Neural progenitor cell (in vitro differentiated cells): ENCODE measurements at regions not wholly inside any gene's neighbourhood (a gene's known extent, or its start where the extent isn't known, plus 50 kb on each side); places are given as distances from the start of the nearest gene placed in this dataset.

Experiments used
- DNase-seq: peaks from one replicate; pipeline ENCODE4 v3.0.0-alpha.2; 2016; ENCODE audit warnings: low spot score
- H2AFZ ChIP-seq: fragments of 200-600 bp; sonication (generic); replicated peaks from 2 replicates; pipeline ENCODE4 v1.6.1; 2016; ENCODE audit warnings: antibody characterized with exemption
- H3F3A ChIP-seq: fragments of 200-600 bp; sonication (generic); 2 replicates; pipeline ENCODE4 v1.6.1; 2016; ENCODE audit warnings: antibody characterized with exemption, low read depth
- H3K27ac ChIP-seq: fragments of 200-600 bp; sonication (generic); 2 replicates; pipeline ENCODE4 v1.5.1; 2016; ENCODE audit warnings: mild to moderate bottlenecking
- H3K27me3 ChIP-seq: fragments of 200-600 bp; sonication (generic); 2 replicates; pipeline ENCODE4 v1.6.1; 2016; ENCODE audit warnings: mild to moderate bottlenecking, moderate library complexity
- H3K36me3 ChIP-seq: fragments of 200-600 bp; sonication (generic); 2 replicates; pipeline ENCODE4 v1.5.1; 2016
- H3K4me1 ChIP-seq: fragments of 200-600 bp; sonication (generic); 2 replicates; pipeline ENCODE4 v1.6.1; 2016; ENCODE audit warnings: mixed run types
- H3K4me2 ChIP-seq: fragments of 200-600 bp; sonication (generic); 2 replicates; pipeline ENCODE4 v1.6.1; 2016
- H3K4me3 ChIP-seq: fragments of 200-600 bp; sonication (generic); 2 replicates; pipeline ENCODE4 v1.5.1; 2016
- H3K79me2 ChIP-seq: fragments of 200-600 bp; sonication (generic); 2 replicates; pipeline ENCODE4 v1.6.1; 2016; ENCODE audit warnings: low read depth
- H3K9ac ChIP-seq: fragments of 200-600 bp; sonication (generic); 2 replicates; pipeline ENCODE4 v1.6.1; 2016
- H3K9me3 ChIP-seq: fragments of 200-600 bp; sonication (generic); 2 replicates; pipeline ENCODE4 v1.5.1; 2016; ENCODE audit warnings: low read depth
- H4K20me1 ChIP-seq: fragments of 200-600 bp; sonication (generic); 2 replicates; pipeline ENCODE4 v1.6.1; 2016; ENCODE audit warnings: low read depth
- H3K27ac Mint-ChIP-seq: 3 replicates; pipeline ENCODE4 v1.8.0; 2021; ENCODE audit warnings: mixed read lengths
- H3K27me3 Mint-ChIP-seq: 2 replicates; pipeline ENCODE4 v1.8.0; 2022; ENCODE audit warnings: low read depth, mild to moderate bottlenecking, inconsistent platforms, moderate library complexity, mixed read lengths; ENCODE audit not compliant: insufficient read depth
- H3K36me3 Mint-ChIP-seq: 3 replicates; pipeline ENCODE4 v1.8.0; 2021; ENCODE audit warnings: mixed read lengths
- H3K4me1 Mint-ChIP-seq: 3 replicates; pipeline ENCODE4 v1.8.0; 2021; ENCODE audit warnings: mixed read lengths
- H3K4me3 Mint-ChIP-seq: 3 replicates; pipeline ENCODE4 v1.8.0; 2021; ENCODE audit warnings: mild to moderate bottlenecking, moderate library complexity, mixed read lengths
- H3K9me3 Mint-ChIP-seq: 3 replicates; pipeline ENCODE4 v1.8.0; 2020; ENCODE audit warnings: mixed read lengths
- EZH2 ChIP-seq: fragments of 200-600 bp; sonication (generic); IDR thresholded peaks from 2 replicates; pipeline ENCODE4 v1.6.1; 2017; ENCODE audit warnings: antibody characterized with exemption, mild to moderate bottlenecking, moderate library complexity
- EZH2phosphoT487 ChIP-seq: fragments of 200-600 bp; sonication (generic); IDR thresholded peaks from 2 replicates; pipeline ENCODE4 v1.6.1; 2017; ENCODE audit warnings: antibody characterized with exemption
- TF ChIP-seq, protein P1 (sequence below): fragments of 200-600 bp; sonication (generic); IDR thresholded peaks from 2 replicates; pipeline ENCODE4 v1.5.1; 2017; ENCODE audit warnings: antibody characterized with exemption, mild to moderate bottlenecking

DNA sequence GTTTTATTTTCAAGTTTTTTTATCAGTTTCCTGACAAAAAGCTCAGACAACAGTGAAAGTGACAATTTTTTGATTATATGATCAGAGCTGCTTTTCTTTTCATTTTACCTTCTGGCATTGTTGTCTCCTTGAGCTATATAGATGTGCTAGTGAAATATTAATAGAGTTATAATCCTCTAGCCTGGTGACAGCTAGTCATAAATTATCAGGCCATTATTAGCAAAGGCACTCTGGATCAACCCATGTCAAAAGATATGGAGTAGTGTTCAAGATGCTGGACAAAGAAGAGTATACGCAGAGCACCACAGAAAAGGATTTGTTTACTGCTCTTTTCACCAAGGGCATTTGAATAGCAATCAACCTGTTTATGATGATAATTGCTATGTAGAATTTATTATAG is 1230.1 kb downstream of the HACE1 start:
- H4K20me1 ChIP-seq, result no peaks in the 10 kb centered on the region
- Mint-ChIP-seq H3K4me3 (no peak overlapping the region), H3K4me1 (no peaks in the 10 kb centered on the region), H3K36me3 (no peaks in the 10 kb centered on the region), H3K9me3 (no peaks in the 10 kb centered on the region), H3K27ac (no peak overlapping the region), H3K27me3 (no peaks in the 10 kb centered on the region)
- no peaks in the 10 kb centered on the region for H3K9me3 ChIP-seq
- no peaks in the 10 kb centered on the region for H3K36me3 ChIP-seq
- H3K4me1 ChIP-seq, result no peaks in the 10 kb centered on the region
- no peaks in the 10 kb centered on the region for H3K79me2 ChIP-seq
- H3K4me3 ChIP-seq, result no peak overlapping the region
- H3K27ac ChIP-seq, result no peak overlapping the region
- H3K4me2 ChIP-seq, result no peak overlapping the region
- no peaks in the 10 kb centered on the region for H3K27me3 ChIP-seq
- no peak overlapping the region for H3K9ac ChIP-seq
- H2AFZ ChIP-seq, result no peak overlapping the region
- no peak for DNase-seq
- TF ChIP-seq EZH2phosphoT487 (no peak), EZH2 (no peak)
- TF ChIP-seq, protein P1, sequence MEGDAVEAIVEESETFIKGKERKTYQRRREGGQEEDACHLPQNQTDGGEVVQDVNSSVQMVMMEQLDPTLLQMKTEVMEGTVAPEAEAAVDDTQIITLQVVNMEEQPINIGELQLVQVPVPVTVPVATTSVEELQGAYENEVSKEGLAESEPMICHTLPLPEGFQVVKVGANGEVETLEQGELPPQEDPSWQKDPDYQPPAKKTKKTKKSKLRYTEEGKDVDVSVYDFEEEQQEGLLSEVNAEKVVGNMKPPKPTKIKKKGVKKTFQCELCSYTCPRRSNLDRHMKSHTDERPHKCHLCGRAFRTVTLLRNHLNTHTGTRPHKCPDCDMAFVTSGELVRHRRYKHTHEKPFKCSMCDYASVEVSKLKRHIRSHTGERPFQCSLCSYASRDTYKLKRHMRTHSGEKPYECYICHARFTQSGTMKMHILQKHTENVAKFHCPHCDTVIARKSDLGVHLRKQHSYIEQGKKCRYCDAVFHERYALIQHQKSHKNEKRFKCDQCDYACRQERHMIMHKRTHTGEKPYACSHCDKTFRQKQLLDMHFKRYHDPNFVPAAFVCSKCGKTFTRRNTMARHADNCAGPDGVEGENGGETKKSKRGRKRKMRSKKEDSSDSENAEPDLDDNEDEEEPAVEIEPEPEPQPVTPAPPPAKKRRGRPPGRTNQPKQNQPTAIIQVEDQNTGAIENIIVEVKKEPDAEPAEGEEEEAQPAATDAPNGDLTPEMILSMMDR, result no peak
- H3F3A ChIP-seq, result no peaks in the 10 kb centered on the region

DNA sequence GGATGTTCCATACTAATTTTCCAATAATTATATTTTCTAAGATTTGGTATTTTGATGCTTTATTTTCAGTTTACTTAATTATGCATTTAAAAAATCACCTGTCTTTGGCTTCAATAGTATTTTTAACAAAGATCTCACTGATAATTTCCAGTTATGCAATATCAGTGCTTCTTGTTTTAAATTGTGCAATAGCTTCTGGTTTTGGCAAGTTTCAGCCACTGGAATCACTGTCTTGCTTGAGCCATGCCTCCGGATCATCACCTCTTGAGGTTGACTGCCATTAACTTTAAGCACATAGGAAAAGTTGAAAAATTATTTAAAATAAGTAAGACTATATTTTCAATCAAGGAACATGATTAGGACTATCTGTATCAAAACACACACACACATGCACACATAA is 1242.1 kb downstream of the HACE1 start:
- Histone ChIP-seq H3K9me3 (no peaks in the 10 kb centered on the region), H2AFZ (no peak overlapping the region), H3K79me2 (no peaks in the 10 kb centered on the region), H3K27me3 (no peaks in the 10 kb centered on the region), H3F3A (no peaks in the 10 kb centered on the region), H3K4me2 (no peak overlapping the region), H3K9ac (no peak overlapping the region), H3K4me3 (no peak overlapping the region), H3K4me1 (peaks cover 7% of the 10 kb centered on the region), H3K36me3 (no peaks in the 10 kb centered on the region), H4K20me1 (no peaks in the 10 kb centered on the region), H3K27ac (no peak overlapping the region)
- Mint-ChIP-seq H3K4me3 (no peak overlapping the region), H3K36me3 (peaks cover 2% of the 10 kb centered on the region), H3K27me3 (no peaks in the 10 kb centered on the region), H3K4me1 (no peaks in the 10 kb centered on the region), H3K9me3 (peaks cover 7% of the 10 kb centered on the region), H3K27ac (no peak overlapping the region)
- DNase-seq, result no peak
- TF ChIP-seq, protein P1, result no peak
- TF ChIP-seq EZH2 (no peak), EZH2phosphoT487 (no peak)

DNA sequence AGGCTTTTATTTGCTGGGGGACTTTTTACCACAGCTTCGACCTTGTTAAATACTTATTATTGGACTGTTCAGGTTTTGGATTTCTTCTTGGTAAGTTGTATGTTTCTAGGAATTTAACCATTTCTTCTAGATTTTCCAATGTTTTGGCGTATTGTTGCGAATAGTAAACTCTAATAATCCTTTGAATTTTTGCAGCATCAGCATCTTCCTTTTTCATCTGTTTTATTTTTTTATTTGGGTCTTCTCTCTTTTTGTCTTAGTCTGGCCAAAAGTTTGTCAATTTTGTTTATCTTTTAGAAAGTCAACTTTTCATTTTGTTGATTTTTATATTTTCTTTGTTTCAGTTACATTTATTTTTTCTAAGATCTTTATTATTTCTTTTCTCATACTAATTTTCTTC is 1272.0 kb downstream of the HACE1 start:
- DNase-seq, result no peak
- no peak overlapping the region for H3K4me2 ChIP-seq
- no peaks in the 10 kb centered on the region for H3K9me3 ChIP-seq
- no peaks in the 10 kb centered on the region for H3K27me3 ChIP-seq
- H3K27ac Mint-ChIP-seq, result no peak overlapping the region
- H3K79me2 ChIP-seq, result no peaks in the 10 kb centered on the region
- no peak overlapping the region for H2AFZ ChIP-seq
- no peaks in the 10 kb centered on the region for H3K36me3 ChIP-seq
- H3K4me3 Mint-ChIP-seq, result no peak overlapping the region
- H3F3A ChIP-seq, result no peaks in the 10 kb centered on the region
- H3K9ac ChIP-seq, result no peak overlapping the region
- H3K36me3 Mint-ChIP-seq, result no peaks in the 10 kb centered on the region
- H3K4me3 ChIP-seq, result no peak overlapping the region
- H3K27ac ChIP-seq, result no peak overlapping the region
- TF ChIP-seq, protein P1, result no peak
- TF ChIP-seq EZH2 (no peak), EZH2phosphoT487 (no peak)
- no peaks in the 10 kb centered on the region for H4K20me1 ChIP-seq
- H3K9me3 Mint-ChIP-seq, result no peaks in the 10 kb centered on the region
- no peaks in the 10 kb centered on the region for H3K4me1 ChIP-seq
- H3K27me3 Mint-ChIP-seq, result peaks cover 2% of the 10 kb centered on the region
- no peaks in the 10 kb centered on the region for H3K4me1 Mint-ChIP-seq

DNA sequence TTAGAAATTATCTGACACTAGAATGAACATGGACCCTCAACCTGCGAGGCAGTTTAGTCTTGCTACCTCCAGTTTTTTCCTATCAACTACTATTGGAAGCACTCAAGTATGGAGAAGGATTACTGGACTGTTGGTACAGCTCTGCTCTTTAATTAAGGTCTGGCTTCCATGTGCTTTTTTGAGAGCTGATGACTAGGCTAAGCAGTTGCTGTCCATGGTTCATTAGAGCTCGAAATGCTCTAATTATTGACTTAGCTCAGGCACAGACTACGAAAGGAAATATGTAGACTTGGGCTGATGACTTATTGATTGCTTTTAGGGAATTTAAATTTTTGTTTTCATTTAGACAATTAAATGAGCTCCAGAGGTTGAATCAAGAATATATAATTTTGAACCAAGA is 1281.6 kb downstream of the HACE1 start:
- no peaks in the 10 kb centered on the region for H3K36me3 Mint-ChIP-seq
- Histone ChIP-seq H3K79me2 (no peaks in the 10 kb centered on the region), H3K4me3 (no peak overlapping the region), H4K20me1 (no peaks in the 10 kb centered on the region), H3K9me3 (no peaks in the 10 kb centered on the region), H3K4me2 (no peak overlapping the region), H3K36me3 (no peaks in the 10 kb centered on the region), H3K4me1 (no peaks in the 10 kb centered on the region), H2AFZ (no peak overlapping the region), H3K27ac (no peak overlapping the region), H3K27me3 (no peaks in the 10 kb centered on the region), H3K9ac (no peak overlapping the region), H3F3A (no peaks in the 10 kb centered on the region)
- H3K27me3 Mint-ChIP-seq, result no peaks in the 10 kb centered on the region
- TF ChIP-seq EZH2 (no peak), EZH2phosphoT487 (no peak)
- TF ChIP-seq, protein P1, result no peak
- H3K27ac Mint-ChIP-seq, result no peak overlapping the region
- no peaks in the 10 kb centered on the region for H3K4me1 Mint-ChIP-seq
- H3K4me3 Mint-ChIP-seq, result no peak overlapping the region
- H3K9me3 Mint-ChIP-seq, result no peaks in the 10 kb centered on the region
- no peak for DNase-seq
